ENCODE measurements at regions not wholly inside any gene's neighbourhood (a gene's known extent, or its start where the extent isn't known, plus 50 kb on each side); places are given as distances from the start of the nearest gene placed in this dataset.

DNA sequence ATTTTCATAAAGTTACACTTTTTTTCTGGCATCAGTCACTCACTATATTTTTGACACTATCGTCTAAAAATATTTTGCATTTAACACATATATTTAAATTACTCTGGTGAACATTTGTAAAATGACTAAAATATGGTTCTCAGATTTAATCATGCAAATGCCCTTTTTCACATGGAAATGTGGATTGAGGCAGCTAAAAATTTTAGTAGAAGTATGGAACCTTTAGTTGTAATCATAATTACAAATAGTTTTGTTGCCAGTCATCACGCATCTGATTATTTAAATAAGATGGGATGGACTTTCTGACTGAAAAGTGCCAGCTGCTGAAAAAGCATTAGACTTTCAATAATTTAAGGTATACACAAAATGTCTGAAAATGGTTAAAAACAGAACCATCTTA is 119.3 kb downstream of the PDHA2 start:
- no peaks in the 10 kb centered on the region for H3K36me3 ChIP-seq (ENCODE audit: insufficient read depth, low read depth, low read length)
- H3K27ac ChIP-seq (ENCODE audit: low read length), result no peak overlapping the region
- H3K9ac ChIP-seq (ENCODE audit: low read depth, low read length), result no peak overlapping the region
- no peak overlapping the region for H3K4me3 ChIP-seq (ENCODE audit: low read length)
- no peaks in the 10 kb centered on the region for H3K9me3 ChIP-seq (ENCODE audit: insufficient read depth, low read depth, low read length)
- no peaks in the 10 kb centered on the region for H3K27me3 ChIP-seq (ENCODE audit: insufficient read depth, low read length)
- no peaks in the 10 kb centered on the region for H3K4me1 ChIP-seq (ENCODE audit: insufficient read depth, low read length)

DNA sequence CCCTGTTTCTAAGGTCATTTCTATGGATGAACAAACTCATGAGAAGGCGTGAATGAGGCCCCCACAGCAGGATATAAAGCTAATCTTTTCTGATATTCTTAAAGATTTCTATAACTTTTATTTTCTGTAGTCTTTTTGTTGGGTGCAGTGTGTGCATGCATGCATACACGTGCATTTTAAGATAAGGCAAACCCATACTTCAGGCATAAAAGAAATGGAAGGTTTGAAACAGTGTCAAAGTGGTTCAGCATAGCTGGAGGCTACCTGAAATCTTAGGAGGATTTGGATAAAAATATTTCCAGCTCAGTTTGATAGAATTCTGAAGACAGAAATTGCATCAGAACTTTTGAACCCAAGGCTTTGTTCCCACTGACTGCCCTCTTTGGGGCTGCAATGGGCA is 119.7 kb downstream of the PDHA2 start:
- Histone ChIP-seq H3K9ac (ENCODE audit: low read depth, low read length) (no peak overlapping the region), H3K4me1 (ENCODE audit: insufficient read depth, low read length) (no peaks in the 10 kb centered on the region), H3K27ac (ENCODE audit: low read length) (no peak overlapping the region), H3K9me3 (ENCODE audit: insufficient read depth, low read depth, low read length) (no peaks in the 10 kb centered on the region), H3K4me3 (ENCODE audit: low read length) (no peak overlapping the region), H3K27me3 (ENCODE audit: insufficient read depth, low read length) (no peaks in the 10 kb centered on the region), H3K36me3 (ENCODE audit: insufficient read depth, low read depth, low read length) (no peaks in the 10 kb centered on the region)

DNA sequence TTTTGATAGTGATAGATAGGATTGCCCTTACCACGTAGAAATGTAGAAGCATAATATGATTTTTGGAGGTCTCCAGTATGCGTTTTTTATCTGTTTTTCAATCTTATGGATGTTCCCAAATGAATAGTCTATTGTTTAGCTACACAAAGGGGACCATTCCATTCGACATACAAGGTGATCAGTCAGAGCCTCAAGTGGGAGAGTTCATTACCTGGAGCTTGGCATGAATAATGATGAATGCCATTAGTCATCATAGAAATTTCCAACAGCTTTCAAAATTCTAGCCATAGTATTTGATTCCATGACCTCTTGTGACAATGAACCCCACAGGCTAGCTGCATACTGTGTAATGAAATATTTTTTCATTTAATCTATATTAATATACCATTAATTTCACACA is 123.6 kb downstream of the PDHA2 start:
- Histone ChIP-seq H3K4me3 (ENCODE audit: low read length) (no peak overlapping the region), H3K9me3 (ENCODE audit: insufficient read depth, low read depth, low read length) (no peaks in the 10 kb centered on the region), H3K27ac (ENCODE audit: low read length) (no peak overlapping the region), H3K9ac (ENCODE audit: low read depth, low read length) (no peak overlapping the region), H3K36me3 (ENCODE audit: insufficient read depth, low read depth, low read length) (no peaks in the 10 kb centered on the region), H3K27me3 (ENCODE audit: insufficient read depth, low read length) (no peaks in the 10 kb centered on the region), H3K4me1 (ENCODE audit: insufficient read depth, low read length) (no peaks in the 10 kb centered on the region)

DNA sequence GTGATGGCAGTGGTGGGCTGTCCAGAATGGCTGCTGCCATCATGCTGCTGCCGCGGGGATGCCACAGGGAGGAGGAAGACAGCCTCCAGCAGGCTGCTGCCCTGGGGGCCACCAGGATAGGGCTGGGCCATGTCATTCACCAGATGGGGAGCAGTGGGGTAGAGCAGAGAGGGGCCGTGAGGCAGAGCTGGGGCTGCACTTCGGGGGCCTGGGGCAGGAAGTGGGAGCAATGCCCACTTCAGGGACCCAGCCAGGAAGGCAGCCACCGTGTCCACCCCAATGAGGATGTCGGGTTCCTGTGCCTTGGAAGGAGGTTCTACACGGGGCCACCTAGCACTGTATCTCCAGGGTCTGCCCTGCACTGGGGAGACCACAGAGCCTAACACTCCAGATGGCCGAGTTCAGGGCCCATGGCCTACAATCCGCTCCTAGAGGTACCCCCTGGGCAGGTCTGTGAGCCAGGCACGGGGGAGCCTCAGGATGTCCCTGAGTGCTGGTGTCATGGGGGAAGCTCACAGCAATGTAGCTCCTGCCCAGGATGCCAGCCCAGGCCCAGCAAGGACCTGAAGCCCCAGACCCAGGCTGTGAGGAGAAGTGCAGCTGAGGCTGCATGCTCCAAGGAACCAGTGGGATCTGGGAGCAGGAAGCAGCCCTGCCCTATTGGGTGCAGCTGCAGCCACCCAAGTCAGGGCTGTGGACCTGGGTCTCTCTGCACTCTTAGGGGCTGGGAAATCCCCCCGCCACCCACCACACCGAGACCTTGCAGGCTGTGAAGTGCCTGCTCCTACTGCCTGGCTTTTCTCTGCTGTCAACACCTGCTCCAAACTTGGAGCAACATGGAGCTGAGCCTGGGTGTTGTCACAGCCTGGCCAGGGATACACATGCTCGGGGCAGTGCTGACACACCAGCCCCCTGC is 140.3 kb downstream of the PDHA2 start:
- Histone ChIP-seq H3K9me3 (ENCODE audit: insufficient read depth, low read depth, low read length) (peaks cover 5% of the 10 kb centered on the region; the same call in 1 of the 2 replicates), H3K27ac (ENCODE audit: low read length) (no peak overlapping the region), H3K27me3 (ENCODE audit: insufficient read depth, low read length) (no peaks in the 10 kb centered on the region), H3K4me1 (ENCODE audit: insufficient read depth, low read length) (no peaks in the 10 kb centered on the region), H3K9ac (ENCODE audit: low read depth, low read length) (no peak overlapping the region), H3K36me3 (ENCODE audit: insufficient read depth, low read depth, low read length) (no peaks in the 10 kb centered on the region), H3K4me3 (ENCODE audit: low read length) (no peak overlapping the region)

DNA sequence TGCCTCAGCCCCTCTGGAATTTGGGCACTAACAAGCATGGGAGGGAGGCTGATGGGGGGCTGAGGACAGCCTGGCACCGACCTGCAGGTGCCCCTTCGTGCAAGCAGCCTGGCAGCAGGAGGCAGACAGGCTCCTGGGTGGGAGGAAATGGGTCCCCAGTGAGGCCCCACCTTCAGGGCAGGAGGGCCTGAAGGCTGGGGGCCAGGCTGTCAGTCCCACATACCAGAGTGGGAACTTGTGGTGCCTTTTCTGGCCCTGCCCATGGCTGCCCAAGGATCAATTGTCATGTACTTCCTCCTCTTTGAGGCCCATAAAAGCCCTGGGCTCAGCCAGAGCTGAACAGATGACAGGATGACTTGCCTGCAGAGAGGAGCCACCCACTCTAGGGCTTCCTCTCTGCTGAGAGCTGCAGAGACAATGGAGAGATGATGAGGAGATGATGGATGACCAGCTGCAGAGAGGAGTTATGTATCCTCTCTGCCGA is 141.0 kb downstream of the PDHA2 start:
- H3K27me3 ChIP-seq (ENCODE audit: insufficient read depth, low read length), result no peaks in the 10 kb centered on the region
- H3K4me3 ChIP-seq (ENCODE audit: low read length), result no peak overlapping the region
- H3K4me1 ChIP-seq (ENCODE audit: insufficient read depth, low read length), result no peaks in the 10 kb centered on the region
- no peaks in the 10 kb centered on the region for H3K36me3 ChIP-seq (ENCODE audit: insufficient read depth, low read depth, low read length)
- no peak overlapping the region for H3K9ac ChIP-seq (ENCODE audit: low read depth, low read length)
- peaks cover 5% of the 10 kb centered on the region; the same call in 1 of the 2 replicates for H3K9me3 ChIP-seq (ENCODE audit: insufficient read depth, low read depth, low read length)
- no peak overlapping the region for H3K27ac ChIP-seq (ENCODE audit: low read length)

DNA sequence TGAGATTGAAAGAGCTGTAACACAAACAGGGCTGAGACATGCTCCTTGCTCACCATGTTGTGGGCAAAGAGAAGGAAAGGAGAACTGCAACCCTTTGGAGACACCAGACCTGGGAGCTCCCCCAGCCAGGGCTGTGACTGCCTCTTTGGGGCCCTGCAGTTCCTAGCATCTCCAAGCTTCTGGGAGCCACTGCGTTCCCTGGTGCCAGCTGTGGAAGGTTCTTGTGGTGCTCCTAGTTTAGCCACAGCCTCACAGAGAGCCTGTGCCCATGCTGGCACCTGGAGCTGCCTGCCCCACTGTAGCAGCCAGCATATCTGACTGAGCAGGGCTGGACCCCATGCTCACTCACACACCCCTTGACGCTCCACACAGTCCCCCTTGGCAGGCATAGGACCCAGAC is 141.7 kb downstream of the PDHA2 start:
- peaks cover 5% of the 10 kb centered on the region; the same call in 1 of the 2 replicates for H3K9me3 ChIP-seq (ENCODE audit: insufficient read depth, low read depth, low read length)

DNA sequence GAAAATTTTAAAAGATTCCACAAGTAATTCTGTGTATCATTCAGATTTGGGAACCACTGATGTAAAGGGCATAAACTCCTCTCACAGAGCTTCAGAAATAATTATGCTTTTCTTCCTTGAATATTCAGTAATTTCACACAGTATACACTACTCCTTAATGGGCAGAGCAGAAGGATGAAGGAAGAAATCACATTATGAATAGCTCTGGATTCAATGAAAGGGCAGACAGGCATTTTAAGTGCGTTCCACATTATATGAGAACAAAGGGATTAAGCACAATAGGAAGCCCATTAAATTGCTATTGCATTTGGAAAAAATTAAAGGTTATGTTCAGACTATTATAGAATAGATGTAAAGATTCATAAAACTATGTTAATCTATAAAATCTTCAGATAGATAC is 142.6 kb downstream of the PDHA2 start:
- H3K9me3 ChIP-seq (ENCODE audit: insufficient read depth, low read depth, low read length), result peaks cover 5% of the 10 kb centered on the region; the same call in 1 of the 2 replicates
- no peak overlapping the region for H3K4me3 ChIP-seq (ENCODE audit: low read length)
- H3K27me3 ChIP-seq (ENCODE audit: insufficient read depth, low read length), result no peaks in the 10 kb centered on the region
- H3K36me3 ChIP-seq (ENCODE audit: insufficient read depth, low read depth, low read length), result no peaks in the 10 kb centered on the region
- H3K4me1 ChIP-seq (ENCODE audit: insufficient read depth, low read length), result no peaks in the 10 kb centered on the region
- no peak overlapping the region for H3K27ac ChIP-seq (ENCODE audit: low read length)
- H3K9ac ChIP-seq (ENCODE audit: low read depth, low read length), result no peak overlapping the region

More for the DNA sequence above, 141.7 kb downstream of the PDHA2 start:
- Histone ChIP-seq H3K9ac (ENCODE audit: low read depth, low read length) (no peak overlapping the region), H3K4me3 (ENCODE audit: low read length) (no peak overlapping the region), H3K27me3 (ENCODE audit: insufficient read depth, low read length) (no peaks in the 10 kb centered on the region), H3K36me3 (ENCODE audit: insufficient read depth, low read depth, low read length) (no peaks in the 10 kb centered on the region), H3K27ac (ENCODE audit: low read length) (no peak overlapping the region), H3K4me1 (ENCODE audit: insufficient read depth, low read length) (no peaks in the 10 kb centered on the region)

DNA sequence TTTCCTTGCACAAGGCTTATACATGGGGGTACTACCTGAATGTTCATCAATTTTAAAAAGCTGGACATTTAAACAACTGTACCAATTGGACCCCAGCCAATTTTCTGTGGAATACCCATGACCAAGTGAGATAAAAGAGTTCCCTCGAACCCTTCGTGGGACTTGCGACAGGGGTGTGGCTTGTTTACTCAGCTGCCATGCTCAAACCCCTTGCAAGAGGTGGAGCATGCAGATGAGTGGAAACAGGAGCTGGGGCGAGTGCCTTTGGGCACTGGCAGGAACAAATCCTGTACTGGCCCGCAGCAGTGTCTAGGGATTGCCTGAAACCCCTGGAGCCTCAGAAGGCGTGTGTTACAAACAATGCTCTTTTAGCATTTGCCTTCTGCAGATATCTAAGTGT is 144.2 kb downstream of the PDHA2 start:
- Histone ChIP-seq H3K4me1 (ENCODE audit: insufficient read depth, low read length) (no peaks in the 10 kb centered on the region), H3K9ac (ENCODE audit: low read depth, low read length) (no peak overlapping the region), H3K4me3 (ENCODE audit: low read length) (no peak overlapping the region), H3K9me3 (ENCODE audit: insufficient read depth, low read depth, low read length) (no peaks in the 10 kb centered on the region), H3K27ac (ENCODE audit: low read length) (no peak overlapping the region), H3K27me3 (ENCODE audit: insufficient read depth, low read length) (no peaks in the 10 kb centered on the region), H3K36me3 (ENCODE audit: insufficient read depth, low read depth, low read length) (no peaks in the 10 kb centered on the region)

DNA sequence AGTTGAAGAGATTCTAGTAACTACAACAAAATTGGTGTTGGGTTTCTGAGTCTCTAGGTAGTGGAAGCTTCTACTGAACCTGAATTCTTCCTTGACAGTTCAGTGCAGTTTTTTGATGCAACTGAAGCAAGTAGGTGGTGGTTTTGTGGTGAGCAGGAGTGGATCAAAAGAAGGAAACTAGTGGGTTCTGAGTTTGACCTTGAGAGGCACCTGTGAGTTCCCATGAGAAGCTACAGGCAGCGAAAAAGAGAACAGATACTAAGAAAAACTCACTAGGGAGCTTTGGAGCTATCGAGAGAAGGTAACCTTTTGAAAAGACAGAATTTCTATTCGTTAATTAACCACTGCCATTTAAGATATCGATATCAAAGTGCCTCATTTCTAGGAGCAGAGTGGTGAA is 145.2 kb downstream of the PDHA2 start:
- H3K36me3 ChIP-seq (ENCODE audit: insufficient read depth, low read depth, low read length), result no peaks in the 10 kb centered on the region
- H3K4me1 ChIP-seq (ENCODE audit: insufficient read depth, low read length), result no peaks in the 10 kb centered on the region
- H3K9me3 ChIP-seq (ENCODE audit: insufficient read depth, low read depth, low read length), result no peaks in the 10 kb centered on the region
- no peak overlapping the region for H3K9ac ChIP-seq (ENCODE audit: low read depth, low read length)
- H3K27ac ChIP-seq (ENCODE audit: low read length), result no peak overlapping the region
- no peak overlapping the region for H3K4me3 ChIP-seq (ENCODE audit: low read length)
- H3K27me3 ChIP-seq (ENCODE audit: insufficient read depth, low read length), result no peaks in the 10 kb centered on the region

DNA sequence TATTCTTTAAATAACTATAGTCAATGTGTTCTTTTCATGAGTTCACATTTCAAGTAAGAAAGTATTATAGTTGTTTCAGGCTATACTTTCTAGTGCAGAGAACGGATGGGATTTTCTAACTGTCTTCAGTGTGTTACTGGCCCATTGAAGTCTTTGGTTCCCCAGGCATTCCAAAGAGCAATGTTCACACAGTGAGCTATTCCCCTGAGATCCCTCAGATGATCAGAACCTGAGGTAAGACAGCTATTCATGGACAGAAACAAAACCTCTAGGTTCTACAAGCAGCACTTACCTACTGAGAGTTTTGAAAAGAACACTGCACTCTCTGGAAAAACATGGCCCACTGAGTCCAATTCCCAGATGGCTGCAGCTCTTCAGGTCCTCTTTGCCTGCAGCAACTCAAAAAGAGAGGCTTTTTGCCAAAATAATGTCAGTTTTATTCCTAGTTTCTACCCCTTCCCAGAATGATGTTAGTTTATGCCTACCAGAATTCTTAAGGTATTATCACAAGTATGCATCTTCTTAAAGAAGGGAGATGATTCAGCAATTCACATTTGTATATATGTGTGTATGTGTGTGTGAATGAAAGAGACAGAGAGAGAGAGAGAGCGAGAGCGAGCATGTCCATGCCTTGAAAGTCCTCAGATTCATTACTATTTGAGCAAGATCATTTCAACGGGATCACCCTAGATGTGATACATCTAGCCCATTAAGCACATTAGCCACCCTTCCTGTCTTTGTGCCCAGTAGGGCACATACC is 146.1 kb downstream of the PDHA2 start:
- H3K9ac ChIP-seq (ENCODE audit: low read depth, low read length), result no peak overlapping the region
- H3K27ac ChIP-seq (ENCODE audit: low read length), result no peak overlapping the region
- H3K9me3 ChIP-seq (ENCODE audit: insufficient read depth, low read depth, low read length), result no peaks in the 10 kb centered on the region
- H3K4me3 ChIP-seq (ENCODE audit: low read length), result no peak overlapping the region
- no peaks in the 10 kb centered on the region for H3K36me3 ChIP-seq (ENCODE audit: insufficient read depth, low read depth, low read length)
- H3K4me1 ChIP-seq (ENCODE audit: insufficient read depth, low read length), result no peaks in the 10 kb centered on the region
- no peaks in the 10 kb centered on the region for H3K27me3 ChIP-seq (ENCODE audit: insufficient read depth, low read length)

DNA sequence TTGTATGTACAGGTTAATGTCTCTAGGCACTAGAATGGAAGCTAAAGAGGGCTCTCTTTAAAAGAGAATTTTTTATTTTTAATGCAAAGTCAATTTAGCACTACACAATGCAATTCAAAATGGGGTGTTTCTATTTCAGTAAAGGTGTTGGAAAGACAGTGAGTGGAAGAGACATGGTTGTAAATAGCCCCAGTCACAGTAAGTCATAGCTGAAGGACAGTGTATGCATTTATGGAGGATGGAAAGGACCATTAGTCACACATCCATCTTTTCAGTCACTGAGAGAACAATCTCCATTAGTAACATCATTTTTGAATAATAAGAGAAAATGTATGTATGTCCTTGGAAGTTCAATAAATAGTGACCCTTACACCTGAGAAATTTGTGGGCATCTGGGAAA is 148.0 kb downstream of the PDHA2 start:
- Histone ChIP-seq H3K36me3 (ENCODE audit: insufficient read depth, low read depth, low read length) (no peaks in the 10 kb centered on the region), H3K9me3 (ENCODE audit: insufficient read depth, low read depth, low read length) (no peaks in the 10 kb centered on the region), H3K27ac (ENCODE audit: low read length) (no peak overlapping the region), H3K9ac (ENCODE audit: low read depth, low read length) (no peak overlapping the region), H3K4me3 (ENCODE audit: low read length) (no peak overlapping the region), H3K27me3 (ENCODE audit: insufficient read depth, low read length) (no peaks in the 10 kb centered on the region), H3K4me1 (ENCODE audit: insufficient read depth, low read length) (no peaks in the 10 kb centered on the region)

DNA sequence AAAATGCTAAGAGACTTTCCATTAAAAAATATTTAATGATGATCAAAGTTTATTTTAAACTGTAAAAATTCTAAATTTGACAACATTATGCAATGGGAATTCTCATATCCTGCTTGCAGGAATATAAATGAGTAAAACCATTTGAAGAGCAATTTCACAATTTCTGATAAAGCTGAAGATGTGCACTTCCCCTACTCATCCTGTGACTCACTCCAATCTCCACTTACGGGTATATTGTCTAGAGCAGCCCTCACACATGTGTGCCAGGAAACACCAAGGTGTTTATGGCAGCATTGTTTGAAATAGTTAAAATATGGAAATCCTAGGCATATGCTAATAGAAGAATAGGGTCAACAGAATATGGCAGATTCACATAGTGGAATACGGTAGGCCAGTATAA is 158.4 kb downstream of the PDHA2 start:
- Histone ChIP-seq H3K27me3 (ENCODE audit: insufficient read depth, low read length) (no peaks in the 10 kb centered on the region), H3K36me3 (ENCODE audit: insufficient read depth, low read depth, low read length) (no peaks in the 10 kb centered on the region), H3K27ac (ENCODE audit: low read length) (no peak overlapping the region), H3K4me3 (ENCODE audit: low read length) (no peak overlapping the region), H3K9me3 (ENCODE audit: insufficient read depth, low read depth, low read length) (no peaks in the 10 kb centered on the region), H3K9ac (ENCODE audit: low read depth, low read length) (no peak overlapping the region), H3K4me1 (ENCODE audit: insufficient read depth, low read length) (no peaks in the 10 kb centered on the region)
